Activated naive CD4-positive, alpha-beta T cell treated with anti-CD3 and anti-CD28 coated beads for 36 hours (primary cell): ENCODE measurements at regions not wholly inside any gene's neighbourhood (a gene's known extent, or its start where the extent isn't known, plus 50 kb on each side); places are given as distances from the start of the nearest gene placed in this dataset.
"Not testable (repeated sequence)": the region's sequence is repeated elsewhere in the genome, so short reads cannot be mapped to it uniquely, and the experiment has no call there.

Source experiments
- CTCF ChIA-PET: fragments of 350-600 bp; sonication (Branson Sonifier 250); formaldehyde crosslinking; loops from one replicate; lab custom pipeline; 2021; ENCODE audit warnings: antibody characterized with exemption; lab: Charles Lee
- DNase-seq: peaks from one replicate; pipeline ENCODE4 v3.0.0-alpha.2; 2020
- H3K27ac Mint-ChIP-seq: one replicate; pipeline ENCODE4 v1.8.0; 2021; ENCODE audit warnings: mild to moderate bottlenecking, mixed read lengths
- H3K27me3 Mint-ChIP-seq: one replicate; pipeline ENCODE4 v1.8.0; 2021; ENCODE audit warnings: low read depth, mixed read lengths
- H3K36me3 Mint-ChIP-seq: one replicate; pipeline ENCODE4 v1.8.0; 2021; ENCODE audit warnings: low read depth, mixed read lengths
- H3K4me1 Mint-ChIP-seq: one replicate; pipeline ENCODE4 v1.8.0; 2021; ENCODE audit warnings: low read depth, mixed read lengths
- H3K4me3 Mint-ChIP-seq: one replicate; pipeline ENCODE4 v1.8.0; 2021; ENCODE audit warnings: mild to moderate bottlenecking, moderate library complexity, mixed read lengths
- H3K9me3 Mint-ChIP-seq: one replicate; pipeline ENCODE4 v1.8.0; 2021; ENCODE audit warnings: mixed read lengths
- intact Hi-C: fragments of 100-400 bp; cut with micrococcal nuclease; formaldehyde crosslinking; loops from one replicate; pipeline ENCODE4 v1.15.1; 2023

GRCh38 chr15:99467853-99468464 lies 97.8 kb upstream of the MEF2A start:
- no peaks in the 10 kb centered on the region for H3K27me3 Mint-ChIP-seq
- CTCF ChIA-PET: no interaction called here
- H3K4me3 Mint-ChIP-seq: no peak overlapping the region
- intact Hi-C loops: no loop called here
- no peaks in the 10 kb centered on the region for H3K36me3 Mint-ChIP-seq
- H3K9me3 Mint-ChIP-seq: peaks cover 13% of the 10 kb centered on the region
- no peak for DNase-seq
- no peaks in the 10 kb centered on the region for H3K4me1 Mint-ChIP-seq
- no peak overlapping the region for H3K27ac Mint-ChIP-seq

DNA sequence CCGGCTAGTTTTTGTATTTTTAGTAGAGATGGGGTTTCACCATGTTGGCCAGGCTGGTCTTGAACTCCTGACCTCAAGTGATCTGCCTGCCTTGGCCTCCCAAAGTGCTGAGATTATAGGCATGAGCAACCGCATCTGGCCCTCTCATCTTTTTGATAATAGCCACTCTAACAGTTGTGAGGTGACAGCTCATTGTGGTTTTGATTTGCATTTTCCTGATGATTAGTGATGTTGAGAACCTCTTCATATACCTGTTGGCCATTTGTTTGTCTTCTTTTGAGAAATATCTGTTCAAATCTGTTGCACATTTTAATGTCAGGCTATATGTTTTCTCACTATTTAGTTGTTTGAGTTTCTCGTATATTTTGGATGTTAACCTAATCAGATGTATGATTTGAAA lies 95.6 kb upstream of the MEF2A start:
- H3K4me1 Mint-ChIP-seq, DNase-seq, H3K4me3 Mint-ChIP-seq, H3K36me3 Mint-ChIP-seq, CTCF ChIA-PET, intact Hi-C loops, H3K27me3 Mint-ChIP-seq, H3K27ac Mint-ChIP-seq, H3K9me3 Mint-ChIP-seq: not testable (repeated sequence)

DNA sequence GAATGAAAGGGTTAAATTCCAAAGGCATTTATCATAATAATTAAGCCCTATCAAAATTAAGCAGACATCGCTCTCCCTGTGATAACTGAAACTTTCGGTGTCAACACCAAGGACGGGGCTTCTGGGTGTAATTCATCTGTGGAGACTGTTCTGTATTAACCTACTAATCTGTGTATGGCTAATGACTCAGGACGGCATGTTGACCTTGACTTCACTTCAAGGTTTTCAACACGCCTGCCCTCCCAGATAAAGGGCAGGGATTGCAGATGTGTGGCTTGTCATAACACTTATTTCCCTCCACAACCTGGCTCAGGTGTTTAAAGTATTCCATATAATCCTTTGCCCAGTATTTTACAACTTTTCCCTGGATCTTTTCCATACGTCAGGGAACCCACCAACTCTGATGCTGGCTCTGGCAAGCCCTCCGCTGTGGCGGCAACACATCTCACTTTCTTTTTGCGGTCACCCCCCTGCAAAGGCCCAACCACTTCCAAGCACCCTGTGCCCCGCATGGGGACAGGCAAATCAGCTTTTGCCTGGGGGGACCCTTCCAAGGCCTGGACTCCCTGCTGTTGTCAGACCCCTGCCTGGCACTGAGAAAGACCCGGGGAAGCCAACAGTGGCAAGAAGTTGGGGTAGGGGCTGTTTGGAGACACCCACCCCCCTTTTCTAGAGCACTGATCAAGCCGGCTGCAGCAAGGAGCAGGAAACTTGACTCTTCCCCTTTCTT lies 93.2 kb upstream of the MEF2A start:
- intact Hi-C loops: no loop called here
- CTCF ChIA-PET: no interaction called here
- H3K36me3 Mint-ChIP-seq: no peaks in the 10 kb centered on the region
- peaks cover 16% of the 10 kb centered on the region for H3K4me1 Mint-ChIP-seq
- no peak for DNase-seq
- H3K27ac Mint-ChIP-seq: no peak overlapping the region
- H3K9me3 Mint-ChIP-seq: no peaks in the 10 kb centered on the region
- no peaks in the 10 kb centered on the region for H3K27me3 Mint-ChIP-seq
- H3K4me3 Mint-ChIP-seq: no peak overlapping the region

DNA sequence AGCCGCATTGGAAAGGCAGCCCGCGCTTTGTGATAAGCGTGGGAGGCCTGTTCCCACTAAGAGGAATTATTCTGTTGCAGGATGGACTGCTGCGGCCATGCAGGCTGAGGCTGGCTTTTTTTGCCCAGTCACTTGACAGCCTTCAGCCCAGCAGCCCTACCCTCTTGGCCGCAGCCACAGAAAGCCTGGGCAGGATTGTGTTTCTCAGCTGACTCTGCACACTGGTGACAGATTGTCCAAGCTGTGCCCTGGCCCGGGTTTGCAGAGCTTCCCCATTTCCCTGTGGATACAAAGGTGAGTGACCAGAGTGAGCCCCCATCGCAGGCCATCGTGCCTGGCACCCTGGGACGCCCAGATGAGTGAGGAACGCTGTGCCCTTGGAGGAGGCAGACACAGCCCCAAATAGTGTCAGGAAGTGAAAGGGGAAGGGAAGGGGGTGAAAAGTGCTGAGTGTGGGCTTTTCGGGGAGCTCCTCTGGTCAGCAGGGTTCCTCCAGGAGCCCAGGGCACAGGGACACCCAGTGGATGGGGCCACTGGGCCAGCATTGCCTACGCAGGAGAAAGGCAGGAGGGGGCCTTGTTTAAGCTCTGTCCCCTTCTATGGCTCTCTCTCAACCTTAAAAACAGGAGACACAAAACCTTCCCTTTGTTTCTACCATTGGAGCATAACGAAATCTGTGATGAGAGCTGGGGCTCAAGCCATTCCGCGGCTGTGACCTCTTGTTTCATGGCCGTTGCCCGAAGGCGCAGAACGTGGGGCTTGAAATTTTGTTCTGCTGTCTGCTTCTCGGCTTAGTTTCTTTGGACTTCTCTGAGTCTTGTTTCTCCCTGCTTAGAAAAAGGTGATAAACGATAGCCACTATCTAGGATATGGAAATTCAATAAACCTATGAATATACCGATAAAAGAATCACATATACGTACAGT lies 91.5 kb upstream of the MEF2A start:
- CTCF ChIA-PET: interaction anchor here (0.6 kb wide), 1 partner anchor 23 kb away, joined by 3 read pairs; no protein-coding TSS in a partner anchor
- Mint-ChIP-seq H3K4me3 (no peak overlapping the region), H3K4me1 (peaks cover 25% of the 10 kb centered on the region), H3K36me3 (no peaks in the 10 kb centered on the region), H3K27me3 (no peaks in the 10 kb centered on the region), H3K9me3 (no peaks in the 10 kb centered on the region), H3K27ac (no peak overlapping the region)
- no peak for DNase-seq
- intact Hi-C loops: no loop called here

- no peaks in the 10 kb centered on the region for H3K36me3 Mint-ChIP-seq
- CTCF ChIA-PET: interaction anchor here (0.6 to 0.7 kb wide), 2 partner anchors 22 to 24 kb away, joined by 3 read pairs; no protein-coding TSS in a partner anchor
- H3K9me3 Mint-ChIP-seq: no peaks in the 10 kb centered on the region
- intact Hi-C loops: no loop called here
- no peak for DNase-seq
- H3K4me3 Mint-ChIP-seq: no peak overlapping the region
- H3K27ac Mint-ChIP-seq: no peak overlapping the region
- H3K27me3 Mint-ChIP-seq: no peaks in the 10 kb centered on the region
- H3K4me1 Mint-ChIP-seq: peaks cover 25% of the 10 kb centered on the region
These were observed 90.7 kb upstream of the MEF2A start for GRCh38 chr15:99474909-99475753.

- intact Hi-C loops: no loop called here
- H3K36me3 Mint-ChIP-seq: no peaks in the 10 kb centered on the region
- no peak overlapping the region for H3K4me3 Mint-ChIP-seq
- DNase-seq: no peak
- H3K27ac Mint-ChIP-seq: no peak overlapping the region
- CTCF ChIA-PET: interaction anchor here (0.6 to 0.7 kb wide), 2 partner anchors 20 to 23 kb away, joined by 3 read pairs; no protein-coding TSS in a partner anchor
- no peaks in the 10 kb centered on the region for H3K27me3 Mint-ChIP-seq
- H3K9me3 Mint-ChIP-seq: no peaks in the 10 kb centered on the region
- H3K4me1 Mint-ChIP-seq: peaks cover 25% of the 10 kb centered on the region
These were observed 89.9 kb upstream of the MEF2A start for GRCh38 chr15:99475754-99476412.

DNA sequence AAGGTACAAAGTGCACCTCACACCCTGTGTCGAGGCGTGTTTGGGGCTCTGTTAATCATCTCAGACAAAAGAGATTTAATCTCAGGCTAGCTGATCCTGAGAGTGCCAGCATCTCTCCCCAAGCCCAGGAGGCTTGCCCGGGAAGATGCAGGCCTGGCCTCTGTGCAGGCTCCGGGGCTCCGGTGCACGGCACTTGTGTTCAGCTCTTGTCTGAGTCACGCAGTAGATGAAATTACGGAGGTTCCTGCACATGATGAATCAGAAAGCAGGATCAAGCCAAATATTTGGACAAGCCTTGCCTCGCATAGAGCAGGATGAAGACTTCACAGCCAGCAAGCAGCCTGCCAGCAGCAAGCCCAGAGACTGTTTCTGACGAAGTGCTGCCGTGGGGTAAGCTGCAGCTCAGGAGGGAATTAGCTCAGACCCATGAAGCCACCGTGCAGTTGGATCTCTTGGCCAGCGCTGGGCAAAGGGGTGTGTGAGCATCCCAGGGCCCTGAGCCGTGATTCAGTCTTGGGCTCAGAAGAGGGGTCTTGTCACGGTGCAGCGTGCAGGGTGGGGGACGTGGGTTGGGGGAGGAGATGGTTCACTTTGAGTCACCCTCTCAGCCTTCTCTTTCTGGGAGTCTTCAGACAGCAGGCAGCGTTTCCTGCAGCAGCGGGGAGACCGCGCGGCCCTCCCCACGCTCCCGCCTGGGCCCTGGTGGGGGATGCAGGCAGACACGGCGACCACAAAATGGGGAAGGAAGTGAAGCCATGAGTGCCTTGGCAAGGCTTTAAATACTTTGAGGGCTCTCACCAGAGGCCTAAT lies 89.2 kb upstream of the MEF2A start:
- Mint-ChIP-seq H3K4me3 (no peak overlapping the region), H3K27ac (no peak overlapping the region), H3K9me3 (no peaks in the 10 kb centered on the region), H3K4me1 (peaks cover 25% of the 10 kb centered on the region), H3K27me3 (no peaks in the 10 kb centered on the region), H3K36me3 (no peaks in the 10 kb centered on the region)
- CTCF ChIA-PET: interaction anchor here (0.6 kb wide), 1 partner anchor 20 kb away, joined by 3 read pairs; no protein-coding TSS in a partner anchor
- intact Hi-C loops: no loop called here
- DNase-seq: peak; percentile 56

DNA sequence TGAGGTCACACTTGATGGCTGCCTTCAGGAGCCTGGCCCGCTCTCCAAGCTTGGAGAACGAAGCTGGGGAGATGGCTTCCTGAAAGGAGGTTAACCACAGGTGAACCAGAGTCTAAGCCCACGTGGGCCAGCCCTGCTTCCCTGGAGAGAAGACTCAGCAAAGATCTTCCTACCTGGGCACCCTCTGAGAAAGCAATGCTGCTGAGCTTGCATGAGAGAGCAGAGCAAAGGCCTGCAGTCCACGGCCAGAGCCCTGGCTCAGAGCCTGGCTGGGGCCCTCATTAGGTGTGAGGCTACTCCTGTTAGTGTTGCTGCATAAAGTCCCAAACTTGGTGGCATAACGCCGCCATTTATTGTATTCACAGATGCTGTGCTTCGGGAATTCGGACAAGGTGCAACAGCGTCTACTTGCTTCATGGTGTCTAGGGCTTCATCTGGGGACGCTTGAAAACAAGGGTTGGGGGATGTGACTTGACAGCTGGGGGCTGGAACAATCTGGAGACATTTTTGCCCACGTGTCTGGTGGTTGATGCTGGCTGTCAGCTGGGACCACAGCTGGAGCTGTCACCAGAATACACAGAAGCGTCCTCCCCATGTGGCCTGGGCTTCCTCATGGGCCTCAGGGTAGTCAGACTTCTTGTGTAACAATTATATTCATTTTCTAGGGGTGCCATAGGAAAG lies 87.9 kb upstream of the MEF2A start:
- CTCF ChIA-PET: interaction anchor here (1.1 kb wide), 1 partner anchor 191 kb away, joined by 3 read pairs; no protein-coding TSS in a partner anchor

GRCh38 chr15:99478977-99479376 lies 86.8 kb upstream of the MEF2A start:
- intact Hi-C loops: no loop called here
- no peak for DNase-seq
- no peak overlapping the region for H3K4me3 Mint-ChIP-seq
- no peaks in the 10 kb centered on the region for H3K9me3 Mint-ChIP-seq
- peaks cover 25% of the 10 kb centered on the region for H3K4me1 Mint-ChIP-seq
- CTCF ChIA-PET: no interaction called here
- no peak overlapping the region for H3K27ac Mint-ChIP-seq
- H3K27me3 Mint-ChIP-seq: no peaks in the 10 kb centered on the region
- H3K36me3 Mint-ChIP-seq: no peaks in the 10 kb centered on the region

More for the DNA sequence above, 87.9 kb upstream of the MEF2A start:
- intact Hi-C loops: no loop called here
- no peaks in the 10 kb centered on the region for H3K27me3 Mint-ChIP-seq
- H3K4me3 Mint-ChIP-seq: no peak overlapping the region
- H3K36me3 Mint-ChIP-seq: no peaks in the 10 kb centered on the region
- no peak overlapping the region for H3K27ac Mint-ChIP-seq
- H3K4me1 Mint-ChIP-seq: peaks cover 25% of the 10 kb centered on the region
- no peak for DNase-seq
- no peaks in the 10 kb centered on the region for H3K9me3 Mint-ChIP-seq

- Mint-ChIP-seq H3K27me3 (no peaks in the 10 kb centered on the region), H3K36me3 (no peaks in the 10 kb centered on the region), H3K4me1 (peaks cover 27% of the 10 kb centered on the region), H3K4me3 (no peak overlapping the region), H3K27ac (no peak overlapping the region), H3K9me3 (no peaks in the 10 kb centered on the region)
- DNase-seq: no peak
- intact Hi-C loops: loop anchor here (2.0 kb wide), 1 partner anchor 37 kb away; no protein-coding TSS in a partner anchor
- CTCF ChIA-PET: no interaction called here
These were observed 85.6 kb upstream of the MEF2A start for GRCh38 chr15:99480016-99480810.
